ENCODE measurements at regions not wholly inside any gene's neighbourhood (a gene's known extent, or its start where the extent isn't known, plus 50 kb on each side); places are given as distances from the start of the nearest gene placed in this dataset.

DNA sequence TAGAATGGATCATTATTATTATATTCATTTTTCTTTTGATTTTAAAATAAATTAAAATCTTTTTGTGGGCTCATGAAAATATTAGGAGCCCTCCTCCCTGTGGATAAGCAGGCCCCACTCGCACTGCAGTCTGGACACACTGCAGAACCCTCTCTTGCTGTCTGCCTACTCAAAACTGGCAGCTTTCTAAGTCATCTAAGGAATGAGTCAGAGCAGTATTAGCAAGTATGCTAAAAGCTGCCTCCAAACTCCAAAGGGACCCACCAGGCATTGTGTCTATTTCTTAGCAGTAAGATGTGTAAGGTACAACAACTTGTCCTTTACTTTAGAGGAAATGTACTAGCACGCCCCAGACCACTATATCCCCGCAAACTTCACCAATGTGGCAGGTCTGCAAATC is 108.8 kb downstream of the SYF2 start:
- Histone ChIP-seq H3K27me3 (ENCODE audit: control insufficient read depth, insufficient read depth, low read length, poor library complexity, severe bottlenecking) (no peaks in the 10 kb centered on the region), H3K4me1 (ENCODE audit: control insufficient read depth, insufficient read depth, low read length) (no peaks in the 10 kb centered on the region), H3K9me3 (ENCODE audit: control insufficient read depth, low read length) (no peaks in the 10 kb centered on the region), H3K27ac (ENCODE audit: low read depth, low read length) (no peak overlapping the region), H3K36me3 (ENCODE audit: control insufficient read depth, insufficient read depth, low read length) (no peaks in the 10 kb centered on the region), H3K9ac (ENCODE audit: extremely low read depth, low read length, poor library complexity, severe bottlenecking) (no peak overlapping the region), H3K4me3 (ENCODE audit: low read length) (no peak overlapping the region)
- Mint-ChIP-seq H3K9me3 (no peaks in the 10 kb centered on the region), H3K4me3 (no peak overlapping the region), H3K27ac (no peak overlapping the region), H3K27me3 (ENCODE audit: insufficient read depth) (no peaks in the 10 kb centered on the region), H3K36me3 (ENCODE audit: low read depth) (no peaks in the 10 kb centered on the region), H3K4me1 (no peaks in the 10 kb centered on the region)
- WGBS, 2 experiments (ENCODE audit: insufficient coverage in 1 of 2, insufficient read length in 1 of 2), result 92 to 100% methylated on average over 2 to 3 of the region's 3 CpGs
- DNase-seq, result no peak
- no peak for TF ChIP-seq CTCF (conservative IDR thresholded peaks at IDR 0.05)

GRCh38 chr1:25122747-25123146 is 109.6 kb downstream of the SYF2 start:
- 86 to 95% methylated on average over 5 of the region's 5 CpGs for WGBS, 2 experiments (ENCODE audit: insufficient coverage in 1 of 2, insufficient read length in 1 of 2)
- H3K9me3 Mint-ChIP-seq, result no peaks in the 10 kb centered on the region
- Histone ChIP-seq H3K27ac (ENCODE audit: low read depth, low read length) (no peak overlapping the region), H3K4me1 (ENCODE audit: control insufficient read depth, insufficient read depth, low read length) (no peaks in the 10 kb centered on the region), H3K9ac (ENCODE audit: extremely low read depth, low read length, poor library complexity, severe bottlenecking) (no peak overlapping the region), H3K4me3 (ENCODE audit: low read length) (no peak overlapping the region), H3K9me3 (ENCODE audit: control insufficient read depth, low read length) (no peaks in the 10 kb centered on the region), H3K27me3 (ENCODE audit: control insufficient read depth, insufficient read depth, low read length, poor library complexity, severe bottlenecking) (no peaks in the 10 kb centered on the region), H3K36me3 (ENCODE audit: control insufficient read depth, insufficient read depth, low read length) (no peaks in the 10 kb centered on the region)
- H3K4me1 Mint-ChIP-seq, result no peaks in the 10 kb centered on the region
- no peak for DNase-seq
- H3K36me3 Mint-ChIP-seq (ENCODE audit: low read depth), result no peaks in the 10 kb centered on the region
- TF ChIP-seq CTCF (conservative IDR thresholded peaks at IDR 0.05), result no peak
- no peak overlapping the region for H3K27ac Mint-ChIP-seq
- no peaks in the 10 kb centered on the region for H3K27me3 Mint-ChIP-seq (ENCODE audit: insufficient read depth)
- no peak overlapping the region for H3K4me3 Mint-ChIP-seq

GRCh38 chr1:25120281-25120680 is 112.0 kb downstream of the SYF2 start:
- Mint-ChIP-seq H3K4me3 (no peak overlapping the region), H3K9me3 (peaks cover 8% of the 10 kb centered on the region), H3K4me1 (peaks cover 4% of the 10 kb centered on the region), H3K27ac (no peak overlapping the region), H3K27me3 (ENCODE audit: insufficient read depth) (no peaks in the 10 kb centered on the region), H3K36me3 (ENCODE audit: low read depth) (no peaks in the 10 kb centered on the region)
- no peaks in the 10 kb centered on the region for H3K27me3 ChIP-seq (ENCODE audit: control insufficient read depth, insufficient read depth, low read length, poor library complexity, severe bottlenecking)
- no peak overlapping the region for H3K9ac ChIP-seq (ENCODE audit: extremely low read depth, low read length, poor library complexity, severe bottlenecking)
- 74 to 80% methylated on average over 5 of the region's 8 CpGs for WGBS, 2 experiments (ENCODE audit: insufficient coverage in 1 of 2, insufficient read length in 1 of 2)
- H3K4me1 ChIP-seq (ENCODE audit: control insufficient read depth, insufficient read depth, low read length), result no peaks in the 10 kb centered on the region
- H3K9me3 ChIP-seq (ENCODE audit: control insufficient read depth, low read length), result peaks cover 15% of the 10 kb centered on the region
- no peak overlapping the region for H3K4me3 ChIP-seq (ENCODE audit: low read length)
- no peaks in the 10 kb centered on the region for H3K36me3 ChIP-seq (ENCODE audit: control insufficient read depth, insufficient read depth, low read length)
- no peak for DNase-seq
- H3K27ac ChIP-seq (ENCODE audit: low read depth, low read length), result no peak overlapping the region
- TF ChIP-seq CTCF (conservative IDR thresholded peaks at IDR 0.05), result no peak
